CD1c-positive myeloid dendritic cell (primary cell): ENCODE measurements at regions not wholly inside any gene's neighbourhood (a gene's known extent, or its start where the extent isn't known, plus 50 kb on each side); places are given as distances from the start of the nearest gene placed in this dataset.
"Not testable (repeated sequence)": the region's sequence is repeated elsewhere in the genome, so short reads cannot be mapped to it uniquely, and the experiment has no call there.

Experiments used
- DNase-seq: peaks from one replicate; pipeline ENCODE4 v3.0.0-alpha.2; 2016; ENCODE audit errors: extremely low spot score

- not testable (repeated sequence) for DNase-seq
Measured at GRCh38 chr2:89221474-89221873, 530.0 kb downstream of the RPIA start.

GRCh38 chr2:89222063-89222732 lies 530.7 kb downstream of the RPIA start:
- not testable (repeated sequence) for DNase-seq

GRCh38 chr2:89224803-89225202 lies 533.3 kb downstream of the RPIA start:
- not testable (repeated sequence) for DNase-seq

- DNase-seq = not testable (repeated sequence)
Measured at GRCh38 chr2:89229979-89230378, 538.5 kb downstream of the RPIA start.

- not testable (repeated sequence) for DNase-seq
Measured at GRCh38 chr2:89231241-89231640, 539.8 kb downstream of the RPIA start.

- not testable (repeated sequence) for DNase-seq
Measured at GRCh38 chr2:89233931-89234330, 542.5 kb downstream of the RPIA start.

- not testable (repeated sequence) for DNase-seq
Measured at GRCh38 chr2:89234818-89235466, 543.5 kb downstream of the RPIA start.

- DNase-seq = not testable (repeated sequence)
Measured at GRCh38 chr2:89236832-89237450, 545.5 kb downstream of the RPIA start.

GRCh38 chr2:89237783-89238182 lies 546.3 kb downstream of the RPIA start:
- not testable (repeated sequence) for DNase-seq

- DNase-seq = not testable (repeated sequence)
Measured at GRCh38 chr2:89243114-89243700, 551.7 kb downstream of the RPIA start.

GRCh38 chr2:89244407-89244806 lies 552.9 kb downstream of the RPIA start:
- DNase-seq = not testable (repeated sequence)

GRCh38 chr2:89245478-89245877 lies 554.0 kb downstream of the RPIA start:
- not testable (repeated sequence) for DNase-seq

- DNase-seq = peak; percentile 7
Measured at GRCh38 chr2:89246027-89246426, 554.6 kb downstream of the RPIA start.

GRCh38 chr2:89246620-89247019 lies 555.1 kb downstream of the RPIA start:
- not testable (repeated sequence) for DNase-seq

GRCh38 chr2:89255013-89255412 lies 563.5 kb downstream of the RPIA start:
- not testable (repeated sequence) for DNase-seq

- not testable (repeated sequence) for DNase-seq
Measured at GRCh38 chr2:89273443-89273842, 582.0 kb downstream of the RPIA start.

GRCh38 chr2:89280536-89280935 lies 589.1 kb downstream of the RPIA start:
- DNase-seq = not testable (repeated sequence)

- not testable (repeated sequence) for DNase-seq
Measured at GRCh38 chr2:89286448-89287080, 595.1 kb downstream of the RPIA start.

- DNase-seq = not testable (repeated sequence)
Measured at GRCh38 chr2:89287084-89287483, 595.6 kb downstream of the RPIA start.

- not testable (repeated sequence) for DNase-seq
Measured at GRCh38 chr2:89291717-89292298, 600.3 kb downstream of the RPIA start.

GRCh38 chr2:89293399-89293798 lies 601.9 kb downstream of the RPIA start:
- not testable (repeated sequence) for DNase-seq
